Fibroblast of pulmonary artery (primary cell): ENCODE measurements at regions not wholly inside any gene's neighbourhood (a gene's known extent, or its start where the extent isn't known, plus 50 kb on each side); places are given as distances from the start of the nearest gene placed in this dataset.
"Not testable (repeated sequence)": the region's sequence is repeated elsewhere in the genome, so short reads cannot be mapped to it uniquely, and the experiment has no call there.

Experiments used
- DNase-seq: peaks from one replicate; pipeline ENCODE4 v3.0.0-alpha.2; 2010; ENCODE audit warnings: low read depth
- H3K4me3 ChIP-seq: replicated peaks from 2 replicates; pipeline ENCODE4 v1.5.1; 2011; ENCODE audit warnings: low read depth, mild to moderate bottlenecking, control low read depth, low read length, moderate library complexity
- TF ChIP-seq, protein P1 (sequence below): IDR thresholded peaks from 2 replicates; pipeline ENCODE4 v1.5.1; 2011; ENCODE audit warnings: mild to moderate bottlenecking, control low read depth, low read length, inconsistent platforms; ENCODE audit errors: missing control alignments

- TF ChIP-seq, protein P1, sequence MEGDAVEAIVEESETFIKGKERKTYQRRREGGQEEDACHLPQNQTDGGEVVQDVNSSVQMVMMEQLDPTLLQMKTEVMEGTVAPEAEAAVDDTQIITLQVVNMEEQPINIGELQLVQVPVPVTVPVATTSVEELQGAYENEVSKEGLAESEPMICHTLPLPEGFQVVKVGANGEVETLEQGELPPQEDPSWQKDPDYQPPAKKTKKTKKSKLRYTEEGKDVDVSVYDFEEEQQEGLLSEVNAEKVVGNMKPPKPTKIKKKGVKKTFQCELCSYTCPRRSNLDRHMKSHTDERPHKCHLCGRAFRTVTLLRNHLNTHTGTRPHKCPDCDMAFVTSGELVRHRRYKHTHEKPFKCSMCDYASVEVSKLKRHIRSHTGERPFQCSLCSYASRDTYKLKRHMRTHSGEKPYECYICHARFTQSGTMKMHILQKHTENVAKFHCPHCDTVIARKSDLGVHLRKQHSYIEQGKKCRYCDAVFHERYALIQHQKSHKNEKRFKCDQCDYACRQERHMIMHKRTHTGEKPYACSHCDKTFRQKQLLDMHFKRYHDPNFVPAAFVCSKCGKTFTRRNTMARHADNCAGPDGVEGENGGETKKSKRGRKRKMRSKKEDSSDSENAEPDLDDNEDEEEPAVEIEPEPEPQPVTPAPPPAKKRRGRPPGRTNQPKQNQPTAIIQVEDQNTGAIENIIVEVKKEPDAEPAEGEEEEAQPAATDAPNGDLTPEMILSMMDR, result no peak
- no peak for DNase-seq
Measured at GRCh38 chr4:150006197-150006596, 72.0 kb upstream of the DCLK2 start.

GRCh38 chr4:150007512-150007911, 70.7 kb upstream of the DCLK2 start:
- TF ChIP-seq, protein P1, result no peak
- DNase-seq, result peak; percentile 28
- no peak overlapping the region for H3K4me3 ChIP-seq

More at GRCh38 chr4:150006197-150006596, 72.0 kb upstream of the DCLK2 start:
- no peak overlapping the region for H3K4me3 ChIP-seq

GRCh38 chr4:150008546-150008945, 69.7 kb upstream of the DCLK2 start:
- TF ChIP-seq, protein P1, result no peak
- DNase-seq, result no peak
- no peak overlapping the region for H3K4me3 ChIP-seq

DNA sequence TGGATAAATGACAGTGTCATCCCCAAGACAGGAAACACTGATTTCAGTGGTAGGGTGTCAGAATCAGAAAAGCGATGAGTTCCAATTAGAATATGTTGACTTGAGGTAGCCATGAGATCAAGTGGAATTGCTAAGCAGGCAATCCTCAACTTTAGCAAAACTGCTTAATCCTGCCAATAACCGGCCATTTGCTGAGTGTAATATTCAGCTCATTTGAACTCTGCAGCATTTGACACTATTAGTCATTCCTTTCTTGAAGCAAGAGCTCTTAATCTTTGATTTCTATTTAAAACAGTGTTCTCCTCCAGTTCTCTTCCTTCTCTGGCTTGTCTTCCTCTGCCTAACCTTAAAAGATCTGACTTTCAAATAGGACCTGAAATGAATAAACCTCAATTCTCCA, 68.7 kb upstream of the DCLK2 start:
- no peak for DNase-seq
- H3K4me3 ChIP-seq, result no peak overlapping the region
- TF ChIP-seq, protein P1, result no peak

DNA sequence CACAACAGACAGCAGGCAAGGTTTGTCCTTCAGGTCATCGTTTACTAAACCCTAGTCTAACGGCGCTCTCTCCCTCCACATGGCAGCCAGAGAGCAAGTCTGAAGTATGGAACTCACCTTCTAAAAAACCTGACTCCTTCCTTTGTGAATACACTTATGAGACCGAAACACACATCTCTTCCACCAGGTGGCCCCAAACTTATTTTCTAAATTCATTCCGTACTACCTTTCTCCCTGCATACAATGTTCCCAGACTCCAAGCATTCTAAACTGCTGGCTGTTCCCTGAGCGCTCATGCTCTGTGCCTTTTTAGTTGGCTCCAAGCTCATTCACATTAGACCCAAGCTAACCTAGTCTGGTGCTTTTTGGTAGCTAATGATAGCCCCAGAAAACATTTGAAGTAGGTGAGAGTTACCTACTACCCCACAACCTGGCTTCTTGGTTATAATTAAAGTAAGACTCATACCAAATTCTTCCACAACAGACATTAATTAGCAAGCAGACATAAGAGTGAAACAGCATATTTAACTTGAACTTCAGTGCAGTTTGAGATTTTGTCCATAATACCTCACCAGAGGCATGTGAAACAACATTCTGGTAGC, 67.6 kb upstream of the DCLK2 start:
- H3K4me3 ChIP-seq, result no peak overlapping the region
- TF ChIP-seq, protein P1, result peak; percentile 62
- DNase-seq, result peak; percentile 81

- no peak overlapping the region for H3K4me3 ChIP-seq
- no peak for DNase-seq
- TF ChIP-seq, protein P1, result no peak
Measured at GRCh38 chr4:150012851-150013360, 65.3 kb upstream of the DCLK2 start.

DNA sequence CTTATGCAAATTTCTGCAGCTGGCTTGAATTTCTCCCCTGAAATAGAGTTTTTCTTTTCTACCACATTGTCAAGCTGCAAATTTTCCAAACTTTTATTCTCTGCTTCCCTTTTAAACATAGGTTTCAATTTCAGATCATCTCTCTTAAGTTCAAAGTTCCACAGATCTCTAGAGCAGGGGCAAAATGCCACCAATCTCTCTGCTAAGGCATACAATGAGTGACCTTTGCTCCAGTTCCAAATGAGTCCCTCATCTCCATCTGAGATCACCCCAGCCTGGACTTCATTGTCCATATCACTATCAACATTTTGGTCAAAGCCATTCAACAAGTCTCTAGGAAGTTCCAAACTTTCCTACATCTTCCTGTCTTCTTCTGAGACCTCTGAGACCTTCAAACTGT, 62.3 kb upstream of the DCLK2 start:
- not testable (repeated sequence) for DNase-seq, H3K4me3 ChIP-seq

GRCh38 chr4:150016621-150017020, 61.6 kb upstream of the DCLK2 start:
- DNase-seq, H3K4me3 ChIP-seq: not testable (repeated sequence)
